HG02588 (cell line): ENCODE measurements at regions not wholly inside any gene's neighbourhood (a gene's known extent, or its start where the extent isn't known, plus 50 kb on each side); places are given as distances from the start of the nearest gene placed in this dataset.
"Not testable (repeated sequence)": the region's sequence is repeated elsewhere in the genome, so short reads cannot be mapped to it uniquely, and the experiment has no call there.

ENCODE experiments used
- ATAC-seq: cut with Tn5 transposase; IDR thresholded peaks from one replicate; pipeline ENCODE4 v1.9.1; 2021; ENCODE audit warnings: mild to moderate bottlenecking, moderate library complexity; ENCODE audit not compliant: unreplicated experiment

DNA sequence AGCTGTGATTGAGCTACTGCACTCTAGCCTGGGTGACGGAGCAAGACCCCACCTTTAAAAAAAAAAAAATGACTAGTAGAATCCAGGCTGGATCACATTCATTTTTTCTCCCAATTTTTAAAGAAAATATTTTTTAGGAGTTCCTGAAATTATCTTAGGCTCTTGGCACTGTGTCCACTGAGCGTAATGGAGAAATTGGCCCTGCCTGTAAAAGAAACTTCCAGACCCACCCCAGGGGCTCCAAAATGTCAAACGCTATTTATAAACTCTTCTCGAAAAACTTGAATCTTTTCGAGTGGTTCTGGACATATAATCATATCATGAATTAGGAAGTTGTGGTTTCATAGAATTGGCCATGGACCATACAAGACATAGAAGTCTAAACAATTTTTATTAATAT lies 300.2 kb upstream of the RGMA start:
- no peak for ATAC-seq

DNA sequence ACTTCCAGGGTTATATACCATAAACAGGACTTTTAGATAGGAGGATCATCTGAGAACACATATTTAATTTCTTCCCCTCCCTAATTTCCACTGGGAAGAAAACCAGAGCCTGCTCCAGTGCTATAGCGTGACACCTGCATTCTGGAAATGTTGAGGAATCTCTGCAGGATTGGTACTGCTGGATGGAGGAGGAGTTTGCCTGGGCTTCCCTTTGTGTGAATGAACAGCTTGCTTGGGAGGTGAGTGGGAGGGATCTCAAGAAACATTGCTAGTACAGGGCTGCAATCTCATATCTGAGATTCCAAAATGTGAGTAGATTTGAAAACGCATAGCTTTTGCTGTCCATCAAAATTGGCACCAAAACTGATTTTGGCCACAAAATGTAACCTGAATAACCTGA lies 295.9 kb upstream of the RGMA start:
- ATAC-seq: no peak

DNA sequence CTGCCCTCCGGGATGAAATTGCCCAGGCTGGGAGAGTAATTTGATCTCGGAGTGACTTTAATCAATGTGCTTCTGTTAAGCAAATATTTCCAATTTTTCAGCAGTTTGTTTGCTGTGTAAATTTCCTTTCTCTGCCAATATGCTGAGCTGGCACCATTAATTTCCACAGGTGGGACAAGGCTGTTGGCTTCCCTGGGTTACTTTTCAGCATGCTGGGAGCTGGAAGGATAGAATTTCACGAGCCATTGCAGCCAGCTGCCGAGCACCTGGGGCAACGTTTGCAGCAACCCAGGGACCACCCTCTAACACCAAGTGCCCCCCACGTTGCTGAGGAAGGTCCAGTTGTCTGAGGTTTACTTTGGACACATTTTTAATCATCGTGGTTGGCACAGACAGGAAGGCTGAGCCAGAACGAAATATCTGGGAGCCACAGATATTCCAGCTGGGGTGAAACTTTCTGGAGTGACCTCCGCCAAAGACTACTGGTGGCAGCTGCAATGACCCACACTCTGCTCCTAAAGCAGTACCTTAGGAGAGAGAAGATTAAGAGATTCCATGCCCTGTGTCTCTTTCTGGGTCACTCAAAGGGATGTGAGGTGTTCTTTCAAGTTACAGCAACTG lies 293.3 kb upstream of the RGMA start:
- no peak for ATAC-seq

DNA sequence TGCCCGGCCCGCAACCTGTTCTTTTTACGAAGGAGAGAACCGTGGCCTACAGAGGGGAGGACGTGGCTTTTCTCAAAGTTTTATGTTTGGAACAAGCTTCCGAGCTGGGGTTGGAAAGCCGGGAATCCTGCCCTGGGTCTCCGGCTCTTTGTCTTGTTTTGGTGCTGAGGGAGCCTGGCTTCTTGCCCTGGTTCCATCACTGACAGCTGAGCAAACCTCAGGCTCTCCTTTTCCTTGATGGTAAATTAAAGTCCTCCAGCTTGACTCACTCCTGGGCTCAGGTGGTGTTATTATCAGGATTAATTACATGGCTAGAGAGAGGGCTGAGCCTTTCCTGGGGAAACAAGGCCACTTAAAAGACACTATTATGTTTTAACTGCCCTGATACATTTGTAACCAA lies 289.5 kb upstream of the RGMA start:
- ATAC-seq: no peak

DNA sequence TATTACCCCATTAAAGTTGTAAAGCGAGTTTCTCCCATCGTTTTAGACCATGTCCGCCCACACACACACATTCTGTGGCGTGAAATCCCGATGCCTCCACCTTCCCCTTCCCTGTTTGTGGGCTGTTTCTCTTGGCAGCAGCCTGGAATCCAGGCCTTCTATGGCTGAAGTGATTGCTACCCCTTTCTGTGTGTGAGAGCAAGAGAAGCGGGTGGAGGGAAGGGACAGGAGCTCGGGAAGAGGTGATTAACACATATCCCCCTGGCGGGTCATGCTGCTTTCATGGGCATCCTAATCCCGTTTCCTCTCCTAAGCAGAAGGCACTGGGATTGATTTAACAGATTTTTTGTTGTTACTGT lies 283.8 kb upstream of the RGMA start:
- ATAC-seq: no peak

DNA sequence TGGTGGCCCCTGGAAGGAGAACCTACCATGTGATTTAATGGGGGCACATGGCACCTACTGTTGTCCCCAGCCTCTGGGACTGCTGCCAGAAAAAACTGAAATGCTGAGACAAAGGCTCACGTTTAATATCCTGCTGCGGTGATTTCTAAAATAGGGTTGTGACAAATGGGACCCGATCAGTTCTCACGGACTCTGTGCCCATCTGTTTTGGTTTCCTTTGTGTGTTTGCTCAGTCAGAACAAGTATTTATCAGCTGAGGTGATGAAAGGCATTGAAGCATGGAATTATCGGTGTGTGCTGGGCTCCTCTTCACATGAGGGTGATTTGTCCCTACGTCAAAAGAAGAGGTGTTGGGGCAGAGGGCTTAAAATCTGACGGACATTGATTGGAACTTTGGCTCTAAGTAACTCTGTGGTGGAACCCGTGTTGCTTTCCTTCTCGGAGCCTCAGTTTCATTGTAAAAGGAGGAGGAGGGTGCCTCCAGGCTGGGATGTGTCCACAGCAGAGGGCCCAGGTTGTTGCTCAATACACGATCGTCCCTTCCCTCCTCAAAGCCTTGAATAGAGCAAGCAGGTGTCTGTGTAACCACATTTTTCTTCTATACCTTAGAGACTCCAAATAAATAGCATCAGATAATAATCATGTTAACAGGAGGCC lies 283.3 kb upstream of the RGMA start:
- ATAC-seq: no peak

DNA sequence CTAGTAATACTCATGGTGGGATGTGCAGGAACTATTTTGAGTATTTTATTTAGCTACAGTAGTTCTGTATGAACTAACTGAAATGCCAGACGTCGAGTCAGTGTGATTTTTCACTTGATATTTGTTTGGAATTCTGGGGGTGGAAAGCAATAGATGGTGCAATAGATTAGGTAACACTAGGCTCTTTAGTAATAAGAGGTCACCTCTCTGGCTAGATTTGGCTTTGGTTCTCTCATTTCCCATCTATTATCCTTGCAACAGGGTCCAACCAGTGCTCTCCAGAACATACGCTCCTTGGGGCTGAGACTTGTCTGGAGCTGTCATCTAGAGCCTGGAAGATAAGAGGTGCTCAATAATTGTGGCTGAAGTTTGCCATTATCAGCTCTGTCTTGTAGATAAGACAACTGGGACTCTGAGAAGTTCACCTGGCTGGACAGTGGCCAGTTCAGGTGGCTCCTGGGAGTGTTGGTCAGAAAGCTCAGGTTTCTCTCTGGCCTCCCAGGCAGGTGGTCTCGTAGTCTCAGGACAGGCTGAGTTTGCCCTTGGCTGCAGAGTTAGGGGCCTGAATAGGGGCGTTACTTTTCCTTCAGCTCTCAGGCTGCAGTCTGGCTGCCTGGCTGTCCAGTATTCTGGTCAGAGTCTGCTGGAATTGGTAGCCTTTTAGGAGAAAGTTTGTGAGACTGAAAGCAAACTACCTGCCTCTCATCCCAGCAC lies 277.5 kb upstream of the RGMA start:
- ATAC-seq: no peak

DNA sequence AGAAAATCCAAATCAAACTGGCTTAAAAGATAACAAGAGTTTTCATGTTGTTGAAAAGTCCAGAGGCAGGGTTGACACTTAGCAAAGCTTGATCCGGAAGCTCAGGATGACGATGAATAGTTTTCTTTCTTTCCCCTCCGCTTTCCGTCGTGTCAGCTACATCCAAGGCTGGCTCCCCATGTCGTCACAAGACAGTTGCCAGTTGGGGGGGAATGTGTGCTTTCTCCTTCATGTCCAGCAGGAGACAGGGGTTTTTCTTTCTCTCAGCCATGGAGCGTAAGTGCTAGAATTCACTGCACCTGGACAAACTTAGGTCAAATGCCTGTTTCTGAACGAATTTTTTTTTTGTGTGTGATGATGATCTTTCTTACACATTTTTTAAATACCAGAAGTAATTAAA lies 273.8 kb upstream of the RGMA start:
- no peak for ATAC-seq

DNA sequence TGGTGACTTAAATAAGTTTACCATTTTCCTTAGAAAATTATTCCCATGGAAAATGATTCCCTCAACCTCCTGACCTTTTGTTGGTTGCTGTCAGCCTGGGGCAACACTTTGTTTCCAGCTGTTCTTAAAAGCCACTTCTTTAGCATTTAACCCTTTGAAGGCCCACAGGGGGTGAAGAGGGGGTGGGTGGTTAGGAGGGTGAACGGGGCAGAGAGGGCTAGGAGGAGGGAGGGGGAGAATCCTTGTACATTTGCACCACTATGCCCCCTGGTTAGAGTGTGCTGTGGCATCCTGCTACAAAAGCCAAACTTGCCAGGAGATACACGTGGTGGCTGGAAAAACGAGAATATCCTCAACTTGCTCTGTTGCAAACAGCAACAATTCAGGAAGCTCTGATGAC lies 273.2 kb upstream of the RGMA start:
- ATAC-seq: no peak

DNA sequence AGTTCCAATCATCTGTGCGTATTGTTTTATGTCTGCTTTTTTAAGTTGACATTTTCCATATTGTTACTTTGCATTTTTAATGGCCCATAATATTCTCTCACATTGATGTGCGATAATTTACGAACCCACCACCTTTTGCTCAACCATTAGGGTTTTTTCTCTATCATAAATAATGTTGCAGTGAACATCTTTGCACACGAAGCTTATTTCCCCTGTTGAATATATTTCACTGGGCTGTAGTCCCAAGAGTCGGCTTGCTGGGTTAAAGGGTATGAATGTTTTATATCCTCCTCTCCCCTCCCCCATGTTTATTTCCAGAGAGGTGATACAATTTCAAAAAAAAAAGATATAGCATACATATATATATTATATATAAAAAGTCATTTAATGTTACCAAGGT lies 272.7 kb upstream of the RGMA start:
- ATAC-seq: no peak

DNA sequence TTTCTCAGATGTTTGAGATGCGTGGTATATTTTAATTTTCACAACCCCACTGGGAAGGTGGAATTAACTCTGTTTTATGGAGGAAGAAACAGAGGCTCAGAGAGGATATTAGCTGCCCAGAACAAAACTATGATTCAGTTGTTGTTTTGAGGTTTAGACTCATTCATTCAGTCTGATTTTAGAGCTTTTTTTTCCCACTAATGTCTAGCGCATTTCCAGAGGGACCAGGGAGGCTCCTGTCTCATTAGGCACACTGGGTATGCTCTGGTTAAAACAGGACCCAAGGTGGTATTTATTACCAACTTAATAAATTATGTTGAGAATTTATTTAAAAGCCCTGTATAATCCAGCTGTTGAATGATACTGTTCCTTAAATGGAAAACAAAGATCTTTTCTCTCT lies 272.0 kb upstream of the RGMA start:
- ATAC-seq: no peak

DNA sequence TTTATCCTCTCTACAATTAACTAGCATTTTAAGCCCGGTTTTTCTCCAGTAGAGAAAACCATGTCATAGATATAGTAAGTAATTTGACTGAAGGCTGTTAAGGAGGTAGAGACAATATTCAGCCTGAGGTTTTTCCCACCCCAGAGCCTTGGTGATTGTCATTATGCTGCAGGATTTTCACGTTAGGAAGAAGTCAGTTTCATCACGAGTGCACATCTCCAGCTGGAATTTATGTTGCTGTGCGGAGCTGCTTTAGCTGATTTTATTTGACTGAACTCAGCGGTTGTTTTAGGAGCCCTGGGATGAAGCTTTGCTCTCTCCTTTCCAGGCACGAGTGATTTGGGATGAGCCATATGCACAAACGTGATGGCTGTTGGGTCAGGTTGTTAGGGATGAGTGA lies 271.3 kb upstream of the RGMA start:
- ATAC-seq: no peak

DNA sequence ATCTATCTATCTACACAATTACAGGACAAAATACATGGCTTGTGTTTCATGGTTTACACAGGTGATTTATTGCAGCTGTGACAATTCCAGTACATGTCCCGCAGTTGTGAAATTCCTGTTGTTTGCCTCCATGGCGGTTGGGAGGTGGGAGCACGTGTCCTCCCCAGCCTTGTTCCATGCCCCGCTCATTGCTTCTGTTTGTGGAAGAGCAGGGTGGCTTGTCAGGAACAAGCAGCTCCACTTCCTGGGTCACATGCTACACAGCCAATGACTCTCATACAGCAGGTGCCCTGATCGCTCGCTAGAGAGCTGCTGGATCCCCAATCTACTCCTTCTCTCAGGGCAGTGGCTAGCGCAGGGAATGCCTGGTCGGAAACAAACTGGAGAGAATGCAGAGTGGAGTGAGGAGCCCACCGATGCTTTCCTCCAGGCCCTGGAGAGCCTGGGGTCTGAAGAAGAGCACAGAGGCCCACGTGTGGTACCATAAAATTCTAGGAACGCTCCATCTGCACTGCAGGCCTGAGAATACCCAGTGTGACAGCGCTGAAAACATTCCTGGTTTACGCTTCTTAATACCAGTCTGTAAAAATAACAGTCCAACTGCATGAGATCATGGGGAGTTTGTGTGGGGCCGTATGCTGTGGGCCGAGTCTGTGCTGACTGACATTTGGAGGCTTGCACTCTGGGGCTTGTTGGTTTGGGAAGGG lies 270.6 kb upstream of the RGMA start:
- no peak for ATAC-seq

DNA sequence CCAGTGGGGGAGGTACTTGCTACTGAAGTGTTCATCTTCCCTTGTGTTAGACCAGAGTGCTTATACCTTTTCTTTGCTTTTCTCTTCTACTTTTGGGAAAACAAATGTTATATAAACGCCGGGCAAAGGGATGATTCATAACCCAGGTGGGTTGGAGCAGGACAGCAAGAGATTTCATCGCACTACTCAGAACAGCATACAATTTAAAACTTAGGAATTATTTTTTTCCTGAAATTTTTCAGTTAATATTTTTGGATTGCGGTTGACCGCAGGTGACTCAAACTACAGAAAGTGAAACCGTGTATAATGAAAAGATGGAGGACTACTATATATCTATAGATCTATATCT lies 270.0 kb upstream of the RGMA start:
- no peak for ATAC-seq

DNA sequence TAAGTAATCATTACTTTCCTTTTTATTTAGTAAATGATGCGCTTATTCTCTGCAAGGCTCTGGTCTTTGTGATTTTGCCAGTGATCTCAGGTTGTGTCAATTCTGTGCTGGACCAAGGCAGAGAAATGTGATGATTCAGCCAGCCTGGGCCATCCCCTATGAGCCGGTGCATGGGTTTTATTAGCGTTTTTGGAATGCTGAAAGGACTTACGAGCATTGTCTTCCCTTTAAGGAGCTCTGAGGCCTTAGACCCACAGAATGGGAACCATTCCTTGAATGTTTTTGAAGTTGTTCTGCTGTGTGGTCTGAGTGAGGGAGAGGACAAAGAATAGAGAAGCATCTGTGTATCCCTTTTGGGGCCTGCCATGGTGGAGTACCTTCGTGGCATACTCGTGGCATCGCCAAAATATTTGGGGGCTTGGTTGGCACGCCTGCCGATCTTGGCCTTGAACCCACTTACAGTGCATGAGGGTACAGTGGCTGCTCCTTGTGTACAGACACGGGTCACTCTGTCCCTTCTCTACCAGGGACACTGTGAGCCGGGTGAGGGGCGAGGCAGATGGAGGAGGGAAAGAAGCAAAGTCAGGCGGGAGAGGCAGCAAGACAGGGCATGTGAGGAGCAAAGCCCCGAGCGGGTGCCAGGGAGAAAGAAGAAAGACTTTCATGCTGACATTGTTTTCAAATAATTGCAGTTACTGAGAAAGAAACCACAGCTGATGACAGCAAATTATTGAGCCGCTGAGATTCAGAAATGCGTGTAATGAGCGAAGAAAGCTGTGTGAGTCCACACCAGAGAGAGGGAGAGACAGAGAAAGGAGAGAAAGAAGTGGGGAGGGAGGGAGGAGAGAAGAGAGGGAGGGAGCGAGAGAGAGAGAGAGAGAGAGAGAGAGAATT lies 269.4 kb upstream of the RGMA start:
- ATAC-seq: no peak

DNA sequence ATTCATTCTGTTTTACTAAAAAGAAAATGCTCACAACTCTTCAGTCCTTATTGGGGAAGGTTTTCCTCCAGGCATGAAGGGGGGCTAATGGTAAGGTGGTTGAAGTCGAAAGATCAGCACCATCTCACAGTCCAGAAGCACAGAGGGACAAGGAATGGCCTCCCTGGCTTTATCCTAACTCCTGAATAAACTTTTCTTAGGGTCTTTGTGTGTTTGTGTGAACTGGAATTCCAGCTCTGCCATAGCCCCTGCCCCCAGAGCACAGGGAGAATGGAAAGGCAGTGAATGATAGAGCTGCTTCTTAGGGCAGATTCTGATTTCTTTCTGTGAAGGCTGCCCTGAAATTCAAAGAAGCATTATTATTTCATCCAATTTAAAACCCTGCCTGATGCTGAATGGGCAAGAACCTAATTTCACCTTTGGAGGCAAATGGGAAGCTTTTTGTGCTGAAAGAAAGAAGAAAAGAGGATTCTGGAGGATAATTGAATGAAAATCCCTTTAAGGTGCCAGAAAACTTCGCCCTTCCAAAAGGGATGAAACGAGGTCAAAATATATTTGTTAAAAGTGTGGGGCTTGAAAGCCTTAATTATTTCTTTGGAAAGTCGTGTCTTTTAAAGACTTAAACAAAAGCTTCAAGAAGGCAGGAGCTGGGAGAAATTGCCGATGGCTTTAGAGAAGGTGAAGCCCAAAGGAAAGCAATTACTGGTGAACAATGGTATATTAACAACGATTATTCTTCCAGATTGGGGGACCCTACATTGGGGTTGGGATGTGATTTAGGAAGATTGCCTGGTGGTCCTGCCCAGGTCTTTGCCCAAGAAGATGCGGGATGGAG lies 259.9 kb upstream of the RGMA start:
- no peak for ATAC-seq

DNA sequence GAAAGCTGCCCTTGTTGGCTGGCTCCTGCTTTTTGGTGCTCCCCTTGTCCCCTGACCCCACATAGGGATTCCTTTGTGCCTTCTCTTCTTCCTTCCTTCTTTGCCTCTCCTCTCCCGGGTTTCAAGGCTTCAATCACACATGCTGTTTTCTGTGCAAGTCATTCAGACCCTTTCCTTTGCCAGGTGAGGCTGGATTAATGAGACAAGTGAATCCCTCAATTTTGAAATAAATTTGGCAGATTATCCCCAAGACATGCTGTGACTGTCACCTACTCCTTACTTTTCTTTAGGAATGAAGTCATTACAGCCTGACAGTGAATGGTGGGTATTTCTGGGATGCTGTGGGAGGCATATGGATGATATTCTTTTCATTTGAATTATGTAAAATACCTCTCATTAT lies 259.0 kb upstream of the RGMA start:
- no peak for ATAC-seq

DNA sequence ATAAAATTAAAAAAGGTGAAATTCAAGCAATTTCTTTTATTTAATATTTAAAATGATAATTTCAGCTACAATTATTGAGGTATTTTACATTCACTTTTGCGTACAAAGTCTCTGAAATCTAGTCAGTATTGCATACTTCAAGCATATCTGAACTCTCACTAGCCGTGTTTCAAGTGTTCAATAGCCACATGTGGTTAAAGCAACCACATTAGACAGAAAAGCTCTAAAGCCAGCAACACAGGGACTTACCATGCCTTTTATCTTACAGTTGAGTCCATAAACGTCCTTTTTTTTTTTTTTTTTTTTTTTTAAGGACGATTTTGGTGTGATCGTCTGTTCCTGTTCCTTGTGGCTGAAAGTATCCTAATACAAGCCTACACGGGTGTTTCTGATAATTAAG lies 257.0 kb upstream of the RGMA start:
- ATAC-seq: no peak

DNA sequence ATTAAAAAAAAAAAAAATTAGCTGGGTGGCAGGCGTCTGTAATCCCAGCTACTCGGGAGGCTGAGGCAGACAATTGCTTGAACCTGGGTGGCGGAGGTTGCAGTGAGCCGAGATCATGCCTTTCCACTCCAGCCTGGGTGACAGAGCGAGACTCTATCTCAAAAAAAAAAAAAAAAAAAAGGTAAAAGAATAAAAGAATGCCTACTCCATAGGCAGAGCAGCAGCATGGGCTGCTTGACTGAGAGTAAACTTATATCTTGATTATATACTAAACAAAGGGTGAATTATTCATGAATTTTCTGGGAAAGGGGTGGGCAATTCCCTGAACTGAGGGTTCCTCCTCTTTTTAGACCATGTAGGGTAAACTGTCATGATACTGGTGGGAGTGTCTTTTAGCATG lies 254.4 kb upstream of the RGMA start:
- ATAC-seq: not testable (repeated sequence)

DNA sequence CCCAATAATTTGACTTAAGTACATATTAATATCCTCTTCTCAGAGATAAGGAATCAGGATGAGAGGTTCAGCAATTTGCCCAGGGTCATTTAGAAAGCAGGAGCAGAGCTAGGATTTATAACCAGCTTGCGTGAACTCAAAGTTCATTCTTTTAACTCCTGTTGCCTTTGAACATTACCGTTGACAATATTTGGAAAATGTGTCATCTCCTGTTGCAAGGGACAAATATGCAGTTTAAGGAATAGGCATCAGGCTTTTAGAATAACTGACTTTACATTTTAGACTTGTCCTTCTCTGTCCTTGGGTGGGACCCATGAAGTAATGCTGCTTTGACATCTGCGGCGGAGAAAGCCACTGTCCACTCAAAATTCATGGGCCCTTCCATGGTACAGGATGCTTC lies 252.2 kb upstream of the RGMA start:
- ATAC-seq: no peak
